ENCODE measurements at regions not wholly inside any gene's neighbourhood (a gene's known extent, or its start where the extent isn't known, plus 50 kb on each side); places are given as distances from the start of the nearest gene placed in this dataset.

- no peak for TF ChIP-seq POLR2AphosphoS5 (IDR thresholded peaks at IDR 0.05; ENCODE audit: low read depth, low read length)
- no peak for TF ChIP-seq REST (IDR thresholded peaks at IDR 0.05; ENCODE audit: insufficient read depth in 1 of 2, low read depth in 2 of 2, low read length in 2 of 2)
- no peak for TF ChIP-seq TAF1 (IDR thresholded peaks at IDR 0.05; ENCODE audit: borderline replicate concordance, insufficient read depth, low read length)
- TF ChIP-seq SIN3A (IDR thresholded peaks at IDR 0.05; ENCODE audit: borderline replicate concordance, insufficient read depth, low read length): no peak
- TF ChIP-seq FOXP2 (optimal IDR thresholded peaks at IDR 0.05; ENCODE audit: borderline replicate concordance, extremely low read depth, extremely low read length, insufficient read depth): no peak
Observed at GRCh38 chr12:84689638-84690037, 223.0 kb downstream of the SLC6A15 start.

All from PFSK-1 (cell line).